Neural cell (in vitro differentiated cells): ENCODE measurements at regions not wholly inside any gene's neighbourhood (a gene's known extent, or its start where the extent isn't known, plus 50 kb on each side); places are given as distances from the start of the nearest gene placed in this dataset.

Experiments
- CTCF ChIP-seq: fragments of 450-650 bp; IDR thresholded peaks from 2 replicates; pipeline ENCODE4 v1.5.1; 2014; ENCODE audit warnings: antibody characterized with exemption, mild to moderate bottlenecking, moderate library complexity; ENCODE audit not compliant: poor library complexity, severe bottlenecking
- EP300 ChIP-seq: fragments of 450-650 bp; conservative IDR thresholded peaks from 2 replicates; pipeline ENCODE4 v1.6.1; 2014; ENCODE audit warnings: antibody characterized with exemption, mild to moderate bottlenecking, moderate library complexity; ENCODE audit not compliant: poor library complexity, severe bottlenecking
- EZH2 ChIP-seq: fragments of 200-600, 300-800 bp; shearing (Covaris generic), sonication (generic); IDR thresholded peaks from 2 replicates; pipeline ENCODE4 v1.6.1; 2014; ENCODE audit warnings: antibody characterized with exemption, low read length, borderline replicate concordance, mild to moderate bottlenecking; ENCODE audit not compliant: insufficient read depth, poor library complexity, severe bottlenecking
- POLR2AphosphoS5 ChIP-seq: IDR thresholded peaks from 2 replicates; pipeline ENCODE4 v1.6.1; 2012
- RAD21 ChIP-seq: fragments of 450-650 bp; conservative IDR thresholded peaks from 2 replicates; pipeline ENCODE4 v1.6.1; 2014; ENCODE audit warnings: antibody characterized with exemption, mild to moderate bottlenecking, moderate library complexity

- no peak for TF ChIP-seq CTCF
- TF ChIP-seq EZH2, result no peak
- TF ChIP-seq RAD21, result no peak
- TF ChIP-seq EP300, result no peak
- no peak for TF ChIP-seq POLR2AphosphoS5
Observed at GRCh38 chr13:37492075-37492474, 106.5 kb downstream of the POSTN start.
